BLaER1 treated with 17β-estradiol and CSF1 and Interleukin-3, amounts not matched to agents 10 nM and 100 nM (cell line): ENCODE measurements at regions not wholly inside any gene's neighbourhood (a gene's known extent, or its start where the extent isn't known, plus 50 kb on each side); places are given as distances from the start of the nearest gene placed in this dataset.

ENCODE experiments used
- H3K27ac ChIP-seq, 11 experiments: shearing (Covaris generic); formaldehyde crosslinking; 2 replicates each; pipeline ENCODE4 v1.8.1; 2022
- H3K27me3 ChIP-seq, 11 experiments: shearing (Covaris generic); formaldehyde crosslinking; 2 replicates each; pipeline ENCODE4 v1.8.1; 2022
- H3K36me3 ChIP-seq, 11 experiments: shearing (Covaris generic); formaldehyde crosslinking; 2 replicates each; pipeline ENCODE4 v1.8.1; 2022
- H3K4me1 ChIP-seq, 10 experiments: shearing (Covaris generic); formaldehyde crosslinking; 2 replicates each; pipeline ENCODE4 v1.8.1; 2022
- H3K4me2 ChIP-seq, 11 experiments: shearing (Covaris generic); formaldehyde crosslinking; 2 replicates each; pipeline ENCODE4 v1.8.1; 2022
- H3K4me3 ChIP-seq, 10 experiments: shearing (Covaris generic); formaldehyde crosslinking; 2 replicates each; pipeline ENCODE4 v1.8.1; 2022
- H3K9ac ChIP-seq, 11 experiments: shearing (Covaris generic); formaldehyde crosslinking; 2 replicates each; pipeline ENCODE4 v1.8.1; 2022
- H3K9me3 ChIP-seq, 11 experiments: shearing (Covaris generic); formaldehyde crosslinking; replicated peaks in 1 of 11; 2 replicates each; pipeline ENCODE4 v1.8.1; 2022
- H4K20me1 ChIP-seq, 11 experiments: shearing (Covaris generic); formaldehyde crosslinking; 2 replicates each; pipeline ENCODE4 v1.8.1; 2022
- Cebpa-rat ChIP-seq, 11 experiments: shearing (Covaris generic); IDR thresholded peaks; 2 replicates each; pipeline ENCODE4 v1.8.1; 2022

DNA sequence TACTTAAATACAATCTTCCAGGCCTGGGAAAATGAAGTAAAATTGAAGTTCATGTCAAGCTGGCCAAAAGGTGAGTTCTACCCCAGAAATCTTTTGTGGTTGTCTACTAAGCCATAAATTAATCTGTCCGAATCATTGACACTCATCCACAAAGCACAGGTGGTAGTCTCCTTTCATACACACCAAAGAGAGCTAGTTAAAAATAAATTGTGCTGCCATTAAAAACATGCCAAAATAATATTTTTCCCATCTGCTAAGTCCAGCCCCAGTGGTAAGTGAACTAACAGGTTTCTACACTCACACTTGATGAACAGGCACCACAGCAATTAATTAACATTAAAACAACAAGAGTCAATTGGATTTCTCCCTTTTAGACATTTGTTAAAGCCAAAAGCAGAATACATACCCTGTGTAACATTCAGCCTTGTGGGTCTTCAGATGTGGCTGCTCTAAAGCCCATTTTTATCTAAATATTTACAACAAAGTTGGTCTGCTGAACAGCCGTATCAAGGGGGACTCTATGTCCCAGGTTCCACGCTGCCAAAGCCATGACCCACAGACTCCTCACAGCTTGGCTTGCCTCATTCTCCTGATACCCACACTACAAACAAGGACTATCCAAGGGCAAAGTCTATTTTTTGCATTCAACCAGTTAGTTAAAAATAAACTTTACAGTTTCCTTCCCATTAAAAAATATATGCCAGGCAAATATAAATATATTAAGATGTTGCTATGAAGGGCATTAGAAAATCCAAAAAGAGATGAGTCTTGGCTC, 490.4 kb downstream of the BMP2 start:
- no peak for TF ChIP-seq Cebpa-rat (IDR thresholded peaks at IDR 0.05)
- H3K27me3 ChIP-seq: no peaks in the 10 kb centered on the region

DNA sequence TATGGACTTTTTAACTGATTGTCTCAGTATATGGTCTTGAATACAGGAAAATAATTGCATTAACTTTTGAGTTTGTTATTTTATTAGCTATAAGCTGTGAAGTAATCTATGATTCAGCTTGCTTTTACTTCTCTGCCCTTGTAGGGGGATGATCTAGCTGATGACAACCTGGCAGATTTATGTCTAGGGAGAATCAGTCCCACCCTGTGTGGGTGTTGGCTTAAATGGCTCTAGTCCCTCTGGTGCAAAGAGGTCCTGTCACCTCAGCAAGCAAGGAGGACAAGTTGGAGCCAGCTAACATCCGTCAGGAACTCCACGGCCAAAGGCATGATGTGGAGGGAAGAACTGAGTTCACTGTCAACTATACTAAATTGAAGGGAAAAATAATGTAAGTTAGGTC, 495.3 kb downstream of the BMP2 start:
- no peaks in the 10 kb centered on the region for H3K27me3 ChIP-seq
- H3K4me3 ChIP-seq: no peak overlapping the region
- H3K36me3 ChIP-seq: no peaks in the 10 kb centered on the region
- no peaks in the 10 kb centered on the region for H3K9me3 ChIP-seq
- no peak overlapping the region for H3K27ac ChIP-seq
- H3K4me1 ChIP-seq: no peaks in the 10 kb centered on the region
- no peaks in the 10 kb centered on the region for H4K20me1 ChIP-seq
- H3K9ac ChIP-seq: no peak overlapping the region
- no peak overlapping the region for H3K4me2 ChIP-seq
- no peak for TF ChIP-seq Cebpa-rat (IDR thresholded peaks at IDR 0.05)

More for the DNA sequence above, 490.4 kb downstream of the BMP2 start:
- H3K27ac ChIP-seq: no peak overlapping the region
- H3K4me2 ChIP-seq: no peak overlapping the region
- H3K9ac ChIP-seq: no peak overlapping the region
- no peaks in the 10 kb centered on the region for H3K4me1 ChIP-seq
- H3K4me3 ChIP-seq: no peak overlapping the region
- H4K20me1 ChIP-seq: no peaks in the 10 kb centered on the region
- no peaks in the 10 kb centered on the region for H3K36me3 ChIP-seq
- H3K9me3 ChIP-seq: no peaks in the 10 kb centered on the region

DNA sequence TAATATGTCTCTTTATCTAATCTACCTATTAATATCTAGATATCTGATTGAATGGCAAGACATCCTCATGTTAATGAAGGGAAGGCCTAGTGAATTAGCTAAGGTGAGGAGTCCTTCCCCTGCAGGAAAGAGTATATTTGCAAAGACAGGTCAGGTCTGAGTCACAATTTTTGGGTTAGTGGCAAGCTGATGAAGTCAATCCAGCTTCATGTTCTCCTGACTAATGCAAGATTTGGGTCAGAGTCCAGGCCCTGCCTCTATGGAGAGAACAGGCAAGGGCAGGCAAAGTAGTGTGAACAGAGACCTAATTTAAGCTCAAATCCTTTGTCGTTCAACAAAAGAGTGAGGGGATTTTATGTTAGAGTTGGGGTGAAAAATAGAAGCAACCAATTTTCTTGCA, 496.7 kb downstream of the BMP2 start:
- Histone ChIP-seq H3K4me2 (no peak overlapping the region), H3K9me3 (no peaks in the 10 kb centered on the region), H3K27ac (no peak overlapping the region), H3K36me3 (no peaks in the 10 kb centered on the region), H3K4me1 (no peaks in the 10 kb centered on the region), H4K20me1 (no peaks in the 10 kb centered on the region), H3K9ac (no peak overlapping the region), H3K4me3 (no peak overlapping the region), H3K27me3 (no peaks in the 10 kb centered on the region)
- no peak for TF ChIP-seq Cebpa-rat (IDR thresholded peaks at IDR 0.05)

DNA sequence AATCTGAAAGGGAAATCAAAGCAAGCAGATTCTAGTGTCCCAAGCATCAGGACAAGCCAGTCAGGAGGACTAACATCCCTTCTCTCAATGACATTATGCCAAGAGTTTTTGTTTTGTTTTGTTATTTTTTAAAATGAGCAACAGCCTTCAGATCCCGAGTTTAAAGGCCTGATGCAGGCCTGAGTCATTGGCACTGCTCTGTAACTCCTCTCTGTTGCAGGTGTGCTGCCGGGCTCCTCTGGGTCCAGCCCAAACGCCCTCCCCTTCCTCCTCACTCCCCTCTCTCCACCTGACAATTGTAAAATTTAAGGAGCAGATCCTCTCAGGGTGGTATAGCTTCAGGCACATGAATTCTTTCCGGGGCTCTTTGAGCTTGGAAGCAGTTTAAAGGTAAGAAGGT, 502.0 kb downstream of the BMP2 start:
- no peaks in the 10 kb centered on the region for H3K4me1 ChIP-seq
- H3K27me3 ChIP-seq: no peaks in the 10 kb centered on the region
- no peak overlapping the region for H3K4me3 ChIP-seq
- TF ChIP-seq Cebpa-rat (IDR thresholded peaks at IDR 0.05): no peak
- H3K4me2 ChIP-seq: no peak overlapping the region
- no peaks in the 10 kb centered on the region for H3K36me3 ChIP-seq
- H4K20me1 ChIP-seq: no peaks in the 10 kb centered on the region
- no peak overlapping the region for H3K9ac ChIP-seq
- H3K27ac ChIP-seq: no peak overlapping the region
- H3K9me3 ChIP-seq: no peaks in the 10 kb centered on the region

DNA sequence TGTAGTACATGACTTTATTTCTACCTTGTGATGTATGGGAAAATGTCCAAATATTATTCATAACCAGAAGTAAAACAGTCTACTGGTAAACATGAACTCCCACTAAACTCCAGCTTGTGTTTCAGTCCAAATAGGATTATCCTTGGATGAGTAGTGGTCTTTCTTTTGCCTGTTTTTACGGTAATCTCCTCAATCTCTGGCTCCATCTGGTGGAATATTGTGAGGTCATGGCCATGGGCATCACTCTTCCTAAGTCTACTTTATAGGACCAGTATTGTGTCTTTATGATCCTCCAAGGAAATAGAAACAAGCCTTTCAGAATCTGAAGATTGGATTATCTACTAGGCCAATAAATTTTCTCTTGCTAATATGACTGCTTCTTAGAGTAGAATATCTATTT, 505.0 kb downstream of the BMP2 start:
- no peak for TF ChIP-seq Cebpa-rat (IDR thresholded peaks at IDR 0.05)
- H3K27me3 ChIP-seq: no peaks in the 10 kb centered on the region
- H3K27ac ChIP-seq: no peak overlapping the region
- H4K20me1 ChIP-seq: no peaks in the 10 kb centered on the region
- no peaks in the 10 kb centered on the region for H3K4me1 ChIP-seq
- no peak overlapping the region for H3K9ac ChIP-seq
- H3K9me3 ChIP-seq: no peaks in the 10 kb centered on the region
- H3K4me3 ChIP-seq: no peak overlapping the region
- H3K4me2 ChIP-seq: no peak overlapping the region
- no peaks in the 10 kb centered on the region for H3K36me3 ChIP-seq

DNA sequence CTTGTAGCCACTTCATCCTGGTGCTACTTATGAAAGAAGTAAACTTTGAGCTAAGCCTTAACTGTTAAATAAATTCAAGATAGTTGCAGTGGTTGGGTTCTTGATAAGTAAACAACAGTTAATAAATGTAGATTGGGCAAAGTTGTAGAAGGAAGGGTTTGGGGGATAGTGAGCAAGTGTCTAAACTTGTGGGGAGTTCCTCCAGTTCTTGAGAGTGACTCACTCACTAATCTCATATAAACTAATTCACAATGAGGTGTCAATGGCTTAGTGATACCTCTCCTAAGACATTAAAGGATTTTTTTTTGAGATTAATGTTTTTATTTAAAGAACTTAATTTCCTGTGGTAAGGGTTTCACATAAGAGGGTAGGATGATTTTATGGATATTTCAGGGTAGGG, 507.4 kb downstream of the BMP2 start:
- Histone ChIP-seq H3K4me3 (no peak overlapping the region), H4K20me1 (no peaks in the 10 kb centered on the region), H3K9ac (no peak overlapping the region), H3K36me3 (no peaks in the 10 kb centered on the region), H3K27me3 (no peaks in the 10 kb centered on the region), H3K27ac (no peak overlapping the region), H3K4me2 (no peak overlapping the region), H3K9me3 (no peaks in the 10 kb centered on the region), H3K4me1 (no peaks in the 10 kb centered on the region)
- TF ChIP-seq Cebpa-rat (IDR thresholded peaks at IDR 0.05): no peak

DNA sequence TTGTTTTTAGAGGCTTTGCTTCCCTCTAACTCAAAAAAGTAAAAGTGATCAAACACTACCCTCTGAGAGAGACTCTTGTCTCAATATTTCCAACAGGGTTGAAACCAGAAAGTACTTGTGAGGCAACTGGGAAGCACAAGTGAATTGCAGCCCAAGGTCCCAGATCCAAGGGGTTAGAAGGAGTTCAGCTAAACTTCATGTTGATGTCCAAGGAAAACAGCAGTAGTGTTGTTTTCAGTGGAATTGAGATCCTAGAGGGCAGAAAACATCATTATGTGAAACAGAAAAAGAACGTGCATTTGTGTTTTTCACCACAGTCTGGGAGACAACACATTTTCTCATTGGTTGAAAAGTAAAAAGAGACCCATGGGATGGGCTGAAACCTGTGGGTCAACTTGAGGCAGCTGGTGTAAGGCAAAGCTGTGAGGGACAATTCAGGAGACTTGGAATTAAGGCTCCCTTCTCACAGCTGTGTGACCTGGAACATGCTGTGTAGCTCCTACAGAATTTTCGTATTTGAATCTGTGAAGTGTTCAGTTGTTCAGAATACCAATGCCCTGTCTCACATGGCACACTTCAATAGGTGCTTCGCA, 508.3 kb downstream of the BMP2 start:
- Histone ChIP-seq H3K27ac (no peak overlapping the region), H3K4me2 (no peak overlapping the region), H3K9ac (no peak overlapping the region), H4K20me1 (no peaks in the 10 kb centered on the region), H3K4me1 (no peaks in the 10 kb centered on the region), H3K9me3 (no peaks in the 10 kb centered on the region), H3K4me3 (no peak overlapping the region), H3K36me3 (no peaks in the 10 kb centered on the region), H3K27me3 (no peaks in the 10 kb centered on the region)
- TF ChIP-seq Cebpa-rat (IDR thresholded peaks at IDR 0.05): no peak

DNA sequence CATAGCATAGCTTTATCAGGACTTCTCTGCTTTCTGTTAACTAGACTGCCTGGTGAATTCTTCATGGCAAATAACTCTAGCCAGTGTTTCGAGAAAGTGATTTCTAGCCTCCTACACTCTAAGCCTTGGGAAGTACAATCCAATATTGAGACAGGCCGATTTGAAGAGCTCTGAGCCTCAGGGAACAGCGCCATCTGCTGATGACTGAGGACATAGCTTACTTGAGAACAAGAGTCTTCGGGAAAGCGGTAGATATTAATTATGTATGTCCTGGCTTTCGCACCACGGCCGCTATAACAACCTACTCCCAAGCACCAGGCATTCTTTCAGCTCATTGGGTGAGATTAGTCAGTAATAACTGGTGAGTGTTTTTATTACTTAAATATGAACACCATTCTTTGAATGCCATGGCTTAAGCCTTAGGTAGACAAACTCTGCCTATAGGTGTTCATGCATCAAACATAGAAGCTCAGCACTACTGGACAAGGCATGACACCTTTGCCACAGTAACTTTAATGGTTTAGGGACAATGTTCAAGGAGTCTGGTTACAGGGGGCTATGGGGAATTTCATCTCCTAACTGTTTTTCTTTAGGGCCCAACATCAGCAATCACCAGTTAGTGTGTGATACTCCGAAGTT, 518.6 kb downstream of the BMP2 start:
- H4K20me1 ChIP-seq: no peaks in the 10 kb centered on the region
- H3K9ac ChIP-seq: no peak overlapping the region
- no peak overlapping the region for H3K27ac ChIP-seq
- H3K4me3 ChIP-seq: no peak overlapping the region
- H3K4me2 ChIP-seq: no peak overlapping the region
- H3K9me3 ChIP-seq: no peaks in the 10 kb centered on the region
- H3K36me3 ChIP-seq: no peaks in the 10 kb centered on the region
- H3K27me3 ChIP-seq: peaks cover 0 to 13% (median 0%) of the 10 kb centered on the region in 11 experiments; a peak in 2 of 22 replicates
- TF ChIP-seq Cebpa-rat (IDR thresholded peaks at IDR 0.05): no peak
- no peaks in the 10 kb centered on the region for H3K4me1 ChIP-seq

DNA sequence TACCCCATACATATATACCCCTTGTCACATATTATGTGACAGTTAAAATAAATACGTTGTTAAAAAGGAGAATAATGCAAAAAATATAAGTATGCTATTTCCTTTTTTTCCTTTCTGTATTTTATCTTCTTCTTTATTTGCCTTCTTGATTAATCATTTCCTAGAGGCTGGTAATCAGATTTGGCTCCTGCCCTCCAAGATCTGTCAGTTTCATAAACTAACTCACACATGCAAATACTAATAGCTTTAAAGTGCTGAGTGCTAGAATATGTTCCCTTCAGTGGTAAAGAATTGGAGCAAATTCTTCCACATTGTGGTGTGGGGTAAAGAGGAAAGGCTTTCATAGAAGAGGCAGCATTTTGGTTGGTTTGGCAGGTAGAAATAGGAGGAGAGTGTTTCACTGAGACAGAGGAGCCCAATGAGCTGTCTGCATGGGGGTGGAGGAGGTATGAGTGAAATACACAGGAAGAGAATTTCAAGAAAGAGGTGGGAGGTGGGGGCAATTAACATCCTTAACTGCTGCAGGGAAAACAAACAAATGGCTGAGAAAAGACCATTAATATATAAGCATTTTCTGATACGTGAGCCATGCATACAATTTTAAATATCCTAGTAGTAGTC, 523.9 kb downstream of the BMP2 start:
- H3K27ac ChIP-seq: no peak overlapping the region
- H3K4me2 ChIP-seq: no peak overlapping the region
- no peak for TF ChIP-seq Cebpa-rat (IDR thresholded peaks at IDR 0.05)
- H3K9ac ChIP-seq: no peak overlapping the region
- no peaks in the 10 kb centered on the region for H3K36me3 ChIP-seq
- H3K4me3 ChIP-seq: no peak overlapping the region
- peaks cover 0 to 26% (median 0%) of the 10 kb centered on the region in 11 experiments; a peak in 2 of 22 replicates for H3K27me3 ChIP-seq
- no peaks in the 10 kb centered on the region for H3K4me1 ChIP-seq
- H3K9me3 ChIP-seq: no peaks in the 10 kb centered on the region
- no peaks in the 10 kb centered on the region for H4K20me1 ChIP-seq
